Medulla oblongata (tissue), 1 donor: ENCODE measurements at regions not wholly inside any gene's neighbourhood (a gene's known extent, or its start where the extent isn't known, plus 50 kb on each side); places are given as distances from the start of the nearest gene placed in this dataset.

Experiments
- DNase-seq: peaks from one replicate; pipeline ENCODE4 v3.0.0-alpha.2; 2015; ENCODE audit errors: extremely low spot score

DNA sequence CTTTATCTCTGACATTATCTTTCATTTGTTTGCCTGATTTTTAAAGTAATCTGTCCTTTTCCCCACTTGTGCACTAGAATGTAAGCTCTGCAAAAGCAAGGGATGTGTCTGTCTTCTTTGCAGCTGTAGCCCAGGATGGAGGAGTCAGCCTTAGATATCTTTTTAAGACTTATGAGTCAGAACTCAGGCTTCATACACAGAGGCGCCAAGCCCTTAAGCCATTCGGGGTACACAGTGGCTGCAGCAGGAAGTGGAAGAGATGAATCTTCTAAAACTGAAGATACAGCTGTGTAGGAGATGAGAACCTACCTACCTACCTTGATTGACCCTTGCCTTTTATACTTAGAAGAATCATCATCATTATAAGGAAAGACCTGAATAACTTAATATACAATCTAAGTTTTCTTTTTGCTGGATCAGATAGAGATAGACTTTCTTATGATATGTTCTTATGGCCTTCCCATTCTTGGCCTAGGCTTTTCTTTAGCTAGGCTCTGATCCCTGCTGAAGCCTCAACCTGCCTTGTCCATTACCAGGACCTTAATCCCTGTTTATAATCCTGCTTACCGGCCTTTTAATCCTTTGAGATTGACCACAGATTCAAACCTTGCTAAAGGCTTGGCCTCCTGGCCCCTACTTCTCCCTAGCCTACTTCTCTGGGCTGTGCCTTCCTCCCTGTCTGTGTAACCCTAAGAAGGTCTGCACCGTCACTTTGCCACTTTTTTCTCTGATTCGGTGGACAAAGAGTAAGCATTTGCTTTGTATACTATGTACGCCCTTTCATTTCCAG, 304.5 kb downstream of the PRL start:
- no peak for DNase-seq

GRCh38 chr6:21993841-21994240, 303.0 kb downstream of the PRL start:
- no peak for DNase-seq

DNA sequence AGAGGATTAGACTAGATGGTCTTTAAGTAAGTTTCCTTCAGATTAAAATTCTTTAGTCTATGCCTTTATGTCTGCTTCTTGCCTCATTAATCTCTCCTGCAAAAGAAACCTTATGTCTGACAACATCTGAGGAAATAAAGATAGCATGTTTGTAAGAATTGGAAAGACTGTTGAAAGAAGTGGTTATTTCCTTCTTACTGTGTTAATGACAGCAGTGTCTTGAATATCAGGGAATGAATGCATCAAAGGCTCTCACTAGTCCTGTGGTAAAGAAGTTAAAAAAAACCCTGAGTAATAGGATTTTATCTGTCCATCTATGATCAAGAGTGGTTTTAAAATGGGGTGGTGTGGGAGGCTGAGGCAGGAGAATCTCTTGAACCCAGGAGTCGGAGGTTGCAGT, 302.0 kb downstream of the PRL start:
- no peak for DNase-seq

- no peak for DNase-seq
These were observed 301.5 kb downstream of the PRL start for GRCh38 chr6:21995318-21995717.

DNA sequence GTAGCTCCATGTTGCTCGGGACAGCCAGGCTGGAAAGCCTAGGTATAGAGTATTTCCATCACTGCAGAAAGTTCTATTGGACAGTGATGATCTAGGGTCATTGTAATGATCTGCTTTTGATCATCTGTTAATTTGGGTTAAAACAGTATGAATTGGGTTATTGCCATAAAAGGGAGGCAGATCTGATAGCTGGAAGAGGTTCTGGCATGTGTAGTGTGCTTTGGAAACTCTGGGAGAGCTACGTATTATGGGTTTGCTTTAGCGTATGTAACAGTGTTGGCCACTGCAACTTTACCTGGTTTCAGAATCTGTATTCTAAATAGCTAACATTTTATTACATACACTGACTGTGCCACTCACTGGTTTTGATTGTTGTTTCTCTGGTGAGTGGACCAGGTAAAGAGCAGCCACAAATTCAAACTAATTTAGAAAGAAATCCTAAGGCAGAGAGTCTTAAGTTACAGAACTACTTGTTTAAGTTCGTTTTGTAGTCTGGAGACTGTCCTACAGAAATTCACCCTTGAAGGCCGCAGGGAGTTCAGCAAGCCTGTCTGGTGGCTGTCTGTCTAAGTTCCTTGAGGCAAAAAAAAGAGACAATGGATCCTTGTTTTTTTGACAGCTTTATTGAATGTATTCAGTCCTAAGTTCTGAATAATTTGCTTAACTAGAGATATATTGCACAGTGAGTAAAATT, 300.3 kb downstream of the PRL start:
- no peak for DNase-seq

- no peak for DNase-seq
These were observed 299.5 kb downstream of the PRL start for GRCh38 chr6:21997119-21998037.

DNA sequence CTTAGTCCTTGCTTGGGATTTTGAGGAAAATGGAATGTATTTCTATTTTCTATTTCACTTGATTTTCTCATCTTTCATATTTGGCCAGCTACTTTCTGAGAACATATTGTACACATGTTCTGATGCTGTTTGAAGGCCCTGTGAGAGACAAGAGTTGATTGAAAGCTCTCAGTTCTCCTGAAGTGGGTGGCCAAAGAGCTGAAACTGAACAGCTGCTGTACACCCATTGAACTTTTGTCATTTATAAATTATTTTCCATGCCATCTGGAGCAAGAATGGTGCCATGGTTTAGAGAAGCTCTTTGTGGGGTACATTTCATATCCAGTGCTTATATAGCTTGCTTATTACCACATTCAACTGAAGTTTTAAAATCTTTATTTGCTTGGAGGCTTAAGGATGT, 298.3 kb downstream of the PRL start:
- no peak for DNase-seq

- DNase-seq = no peak
These were observed 297.8 kb downstream of the PRL start for GRCh38 chr6:21999012-21999528.

DNA sequence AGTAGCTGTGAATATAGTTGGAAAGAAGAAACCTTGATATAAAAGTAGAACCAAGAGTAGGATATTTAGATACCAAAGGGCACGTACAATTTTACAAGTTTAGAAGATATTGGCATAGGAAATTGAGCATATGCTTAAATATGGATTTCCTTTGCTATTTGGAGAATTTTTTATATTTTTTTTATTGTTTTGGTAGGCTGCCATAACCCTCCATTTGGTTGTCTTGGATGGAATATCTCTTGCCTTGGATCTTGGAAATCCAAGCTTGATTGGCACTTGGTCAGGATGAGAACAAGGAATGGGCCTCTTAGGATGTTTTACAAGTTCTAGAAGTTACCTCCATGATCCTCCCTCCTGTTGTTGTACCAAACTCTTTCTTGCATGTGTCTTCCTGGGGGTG, 297.1 kb downstream of the PRL start:
- DNase-seq = no peak

GRCh38 chr6:22001396-22002027, 295.3 kb downstream of the PRL start:
- peak; percentile 12 for DNase-seq

- DNase-seq = no peak
These were observed 293.5 kb downstream of the PRL start for GRCh38 chr6:22003287-22003686.

DNA sequence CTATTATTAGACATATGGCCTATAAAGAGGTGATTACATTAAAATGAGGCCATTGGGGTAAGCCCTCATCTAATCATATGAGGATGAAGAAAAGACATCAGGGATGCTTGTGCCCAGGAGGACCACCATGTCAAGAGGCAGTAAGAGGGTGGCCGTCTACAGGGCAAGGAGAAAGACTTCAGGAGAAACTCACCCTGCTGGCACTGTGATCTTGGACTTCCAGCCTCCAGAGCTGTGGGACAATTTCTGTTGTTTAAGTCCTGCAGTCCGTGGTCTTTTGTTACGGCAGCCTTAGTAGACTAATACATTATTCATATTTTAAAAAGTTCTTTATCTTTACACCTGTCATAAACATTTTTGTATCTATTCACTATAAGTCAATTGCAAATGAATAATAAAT, 290.0 kb downstream of the PRL start:
- DNase-seq = no peak

GRCh38 chr6:22007469-22007868, 289.4 kb downstream of the PRL start:
- DNase-seq = no peak

- no peak for DNase-seq
These were observed 288.5 kb downstream of the PRL start for GRCh38 chr6:22008248-22008836.

DNA sequence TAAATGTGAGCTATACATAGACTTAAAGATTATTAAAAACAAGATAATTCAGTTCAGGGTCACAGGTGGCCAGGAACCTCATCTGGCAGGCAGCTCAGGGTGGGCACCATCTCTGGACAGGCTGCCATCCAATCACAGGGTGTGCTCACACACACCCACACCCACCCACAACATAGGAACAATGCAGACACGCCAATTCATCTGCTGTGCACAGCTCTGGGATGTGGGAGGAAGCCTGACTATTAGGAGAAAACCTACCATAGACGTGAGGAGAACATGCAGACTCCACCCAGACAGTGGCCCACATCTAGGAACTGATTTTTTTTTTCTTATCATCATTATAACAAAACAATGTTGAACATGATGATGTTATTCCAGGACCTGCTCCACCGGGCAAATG, 286.7 kb downstream of the PRL start:
- DNase-seq = no peak

GRCh38 chr6:22015216-22015615, 281.6 kb downstream of the PRL start:
- no peak for DNase-seq

DNA sequence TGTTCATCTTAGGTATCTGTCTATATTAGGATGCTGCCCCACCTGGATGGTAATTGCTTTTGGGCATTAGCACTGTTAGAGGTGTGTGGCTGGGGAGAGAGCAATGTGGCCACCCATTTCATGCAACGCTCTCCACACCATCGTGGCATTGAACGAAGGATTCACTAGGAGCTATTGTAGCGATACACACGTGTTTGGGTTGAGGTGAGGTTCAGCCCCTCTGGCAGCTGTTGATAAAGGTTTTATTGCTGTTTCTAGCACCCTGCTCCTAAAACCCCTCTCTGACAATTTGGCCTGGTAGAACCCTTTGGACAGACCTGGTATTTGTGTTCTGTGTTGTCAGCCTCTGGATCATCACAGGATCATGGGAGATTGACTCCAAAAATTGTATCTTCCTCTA, 280.9 kb downstream of the PRL start:
- DNase-seq = no peak

DNA sequence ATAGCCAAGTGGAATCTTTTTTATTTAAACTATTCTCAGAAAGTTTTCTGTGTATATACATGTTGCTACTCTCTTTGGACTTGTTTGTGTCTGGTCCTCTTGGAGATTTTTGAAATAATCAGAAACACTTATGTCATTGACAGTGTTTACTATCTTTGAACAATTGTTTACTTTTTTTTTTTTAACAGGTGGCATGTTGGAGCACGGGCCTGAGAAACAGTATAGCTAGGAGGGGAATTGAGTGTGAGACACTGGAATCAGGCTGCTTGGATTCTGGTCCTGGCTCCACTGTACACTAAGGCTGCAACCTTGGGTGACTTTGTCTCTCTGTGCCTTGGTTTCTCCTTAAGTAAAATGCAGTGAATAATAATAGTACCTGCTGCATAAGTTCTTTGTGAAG, 279.6 kb downstream of the PRL start:
- DNase-seq = no peak

- DNase-seq = no peak
These were observed 279.1 kb downstream of the PRL start for GRCh38 chr6:22017766-22018165.

DNA sequence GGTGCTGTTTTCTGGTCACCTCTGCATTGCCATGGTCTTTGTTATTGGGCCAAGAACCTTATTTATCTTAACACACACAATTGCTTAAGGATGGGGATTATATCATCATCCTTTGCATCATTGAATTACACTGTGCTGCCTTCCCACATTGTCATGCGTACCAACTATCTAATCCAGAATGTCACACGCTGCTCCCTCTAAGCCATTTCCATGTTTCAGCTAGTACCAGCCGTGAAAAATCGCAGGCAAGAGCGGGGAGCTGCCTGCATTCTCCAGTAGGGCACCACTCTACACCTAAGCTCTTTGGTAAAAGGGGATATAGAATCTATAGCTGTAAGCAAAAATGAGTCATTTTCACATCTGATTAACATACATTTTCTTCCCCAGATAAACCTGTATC, 277.0 kb downstream of the PRL start:
- DNase-seq = no peak

DNA sequence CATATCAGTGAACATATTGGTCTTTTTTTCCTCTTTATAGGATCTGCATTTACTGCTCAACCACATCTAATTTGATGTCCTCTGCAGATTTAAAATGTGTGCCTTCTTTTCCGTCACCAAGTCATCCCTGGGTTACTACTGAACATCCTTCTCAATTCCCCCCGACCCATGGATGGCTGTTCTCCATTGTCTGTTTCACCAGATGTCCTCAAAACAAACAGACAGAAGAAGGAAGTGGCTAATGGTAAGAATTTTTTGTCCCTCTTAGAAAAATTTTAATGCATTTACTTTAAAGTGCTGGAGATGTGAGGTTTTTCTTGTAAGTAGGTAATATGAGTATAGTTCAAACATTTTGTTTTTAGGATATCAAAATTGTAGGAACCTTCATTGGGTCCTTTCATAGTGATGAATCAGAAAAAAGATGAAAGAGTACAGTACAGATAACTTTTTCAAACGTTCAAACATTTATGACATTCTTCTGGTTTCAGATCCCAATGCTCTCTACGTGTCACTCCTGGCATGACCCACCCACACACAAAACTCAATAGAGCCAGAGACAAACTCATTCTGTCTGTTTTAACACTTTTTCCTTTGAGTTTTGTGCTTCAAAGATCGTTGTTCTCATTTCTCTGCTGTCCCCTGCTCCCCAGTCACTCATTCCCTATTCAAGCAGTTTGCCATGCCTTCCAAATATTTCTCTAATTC, 276.4 kb downstream of the PRL start:
- no peak for DNase-seq
